Central memory CD8-positive, alpha-beta T cell (primary cell): ENCODE measurements at regions not wholly inside any gene's neighbourhood (a gene's known extent, or its start where the extent isn't known, plus 50 kb on each side); places are given as distances from the start of the nearest gene placed in this dataset.
"Not testable (repeated sequence)": the region's sequence is repeated elsewhere in the genome, so short reads cannot be mapped to it uniquely, and the experiment has no call there.

Experiments used
- ATAC-seq: fragments of 150-1000 bp; cut with Tn5 transposase; replicated peaks from 2 replicates; pipeline ENCODE4 v1.10.0; 2022; ENCODE audit warnings: mild to moderate bottlenecking, moderate FRiP score, moderate number of reproducible peaks; ENCODE audit not compliant: poor library complexity, severe bottlenecking; ENCODE audit errors: extremely low read depth
- DNase-seq, 2 donors: peaks; one replicate each; pipeline ENCODE4 v3.0.0; 2021; ENCODE audit warnings: low spot score in 2 of 2
- H3K27ac Mint-ChIP-seq: one replicate; pipeline ENCODE4 v1.8.0; 2022; ENCODE audit warnings: low read depth, mild to moderate bottlenecking, moderate library complexity, mixed read lengths
- H3K27me3 Mint-ChIP-seq: one replicate; pipeline ENCODE4 v1.8.0; 2022; ENCODE audit warnings: mixed read lengths
- H3K36me3 Mint-ChIP-seq: one replicate; pipeline ENCODE4 v1.8.0; 2022; ENCODE audit warnings: mild to moderate bottlenecking, moderate library complexity, mixed read lengths; ENCODE audit not compliant: insufficient read depth
- H3K4me1 Mint-ChIP-seq: one replicate; pipeline ENCODE4 v1.8.0; 2022; ENCODE audit warnings: mixed read lengths
- H3K4me3 Mint-ChIP-seq: one replicate; pipeline ENCODE4 v1.8.0; 2022; ENCODE audit warnings: mild to moderate bottlenecking, moderate library complexity, mixed read lengths
- H3K9me3 Mint-ChIP-seq: one replicate; pipeline ENCODE4 v1.8.0; 2022; ENCODE audit warnings: mixed read lengths

- Mint-ChIP-seq H3K27me3 (no peaks in the 10 kb centered on the region), H3K4me3 (no peak overlapping the region), H3K9me3 (peaks cover 29% of the 10 kb centered on the region), H3K36me3 (no peaks in the 10 kb centered on the region), H3K27ac (no peak overlapping the region), H3K4me1 (no peaks in the 10 kb centered on the region)
- DNase-seq, result no peak
- no peak for ATAC-seq
These were observed 907.5 kb downstream of the CDH8 start for GRCh38 chr16:61128545-61129323.

GRCh38 chr16:61105544-61105943 lies 930.7 kb downstream of the CDH8 start:
- no peaks in the 10 kb centered on the region for H3K4me1 Mint-ChIP-seq
- no peak overlapping the region for H3K4me3 Mint-ChIP-seq
- no peaks in the 10 kb centered on the region for H3K27me3 Mint-ChIP-seq
- ATAC-seq, result no peak
- no peaks in the 10 kb centered on the region for H3K36me3 Mint-ChIP-seq
- no peak for DNase-seq
- no peak overlapping the region for H3K27ac Mint-ChIP-seq
- peaks cover 25% of the 10 kb centered on the region for H3K9me3 Mint-ChIP-seq

- H3K27me3 Mint-ChIP-seq, result no peaks in the 10 kb centered on the region
- H3K36me3 Mint-ChIP-seq, result peaks cover 2% of the 10 kb centered on the region
- no peak overlapping the region for H3K4me3 Mint-ChIP-seq
- no peak overlapping the region for H3K27ac Mint-ChIP-seq
- no peaks in the 10 kb centered on the region for H3K4me1 Mint-ChIP-seq
- H3K9me3 Mint-ChIP-seq, result peaks cover 29% of the 10 kb centered on the region
- no peak for DNase-seq
- no peak for ATAC-seq
These were observed 937.7 kb downstream of the CDH8 start for GRCh38 chr16:61098505-61098904.

- peaks cover 35% of the 10 kb centered on the region for H3K9me3 Mint-ChIP-seq
- DNase-seq, H3K27ac Mint-ChIP-seq, H3K36me3 Mint-ChIP-seq, H3K4me1 Mint-ChIP-seq, ATAC-seq, H3K27me3 Mint-ChIP-seq, H3K4me3 Mint-ChIP-seq: not testable (repeated sequence)
These were observed 944.9 kb downstream of the CDH8 start for GRCh38 chr16:61091300-61091699.

- DNase-seq (no peak), ATAC-seq (no peak)
- Mint-ChIP-seq H3K27me3 (no peaks in the 10 kb centered on the region), H3K4me3 (no peak overlapping the region), H3K27ac (no peak overlapping the region), H3K4me1 (no peaks in the 10 kb centered on the region), H3K9me3 (peaks cover 23% of the 10 kb centered on the region), H3K36me3 (no peaks in the 10 kb centered on the region)
These were observed 952.5 kb downstream of the CDH8 start for GRCh38 chr16:61083711-61084110.

- no peak for ATAC-seq
- no peaks in the 10 kb centered on the region for H3K27me3 Mint-ChIP-seq
- H3K27ac Mint-ChIP-seq, result no peak overlapping the region
- no peak overlapping the region for H3K4me3 Mint-ChIP-seq
- H3K36me3 Mint-ChIP-seq, result no peaks in the 10 kb centered on the region
- H3K9me3 Mint-ChIP-seq, result peaks cover 24% of the 10 kb centered on the region
- H3K4me1 Mint-ChIP-seq, result no peaks in the 10 kb centered on the region
- DNase-seq, result no peak
These were observed 961.9 kb downstream of the CDH8 start for GRCh38 chr16:61074324-61074723.

GRCh38 chr16:61057635-61058034 lies 978.6 kb downstream of the CDH8 start:
- ATAC-seq, result no peak
- Mint-ChIP-seq H3K4me3 (no peak overlapping the region), H3K4me1 (no peaks in the 10 kb centered on the region), H3K36me3 (no peaks in the 10 kb centered on the region), H3K9me3 (peaks cover 13% of the 10 kb centered on the region), H3K27me3 (no peaks in the 10 kb centered on the region), H3K27ac (no peak overlapping the region)
- no peak for DNase-seq

GRCh38 chr16:61050547-61050946 lies 985.7 kb downstream of the CDH8 start:
- Mint-ChIP-seq H3K9me3 (peaks cover 16% of the 10 kb centered on the region), H3K36me3 (no peaks in the 10 kb centered on the region), H3K4me1 (no peaks in the 10 kb centered on the region), H3K27ac (no peak overlapping the region), H3K4me3 (no peak overlapping the region), H3K27me3 (no peaks in the 10 kb centered on the region)
- DNase-seq (no peak), ATAC-seq (no peak)

GRCh38 chr16:61045931-61046330 lies 990.3 kb downstream of the CDH8 start:
- DNase-seq, result no peak
- H3K4me3 Mint-ChIP-seq, result no peak overlapping the region
- peaks cover 37% of the 10 kb centered on the region for H3K9me3 Mint-ChIP-seq
- ATAC-seq, result no peak
- H3K27ac Mint-ChIP-seq, result no peak overlapping the region
- H3K27me3 Mint-ChIP-seq, result no peaks in the 10 kb centered on the region
- H3K36me3 Mint-ChIP-seq, result no peaks in the 10 kb centered on the region
- H3K4me1 Mint-ChIP-seq, result no peaks in the 10 kb centered on the region

- Mint-ChIP-seq H3K36me3 (no peaks in the 10 kb centered on the region), H3K9me3 (peaks cover 23% of the 10 kb centered on the region), H3K4me1 (no peaks in the 10 kb centered on the region), H3K27ac (no peak overlapping the region), H3K27me3 (no peaks in the 10 kb centered on the region), H3K4me3 (no peak overlapping the region)
- DNase-seq, result no peak
- no peak for ATAC-seq
These were observed 993.5 kb downstream of the CDH8 start for GRCh38 chr16:61042737-61043136.

- no peak for ATAC-seq
- H3K9me3 Mint-ChIP-seq, result peaks cover 25% of the 10 kb centered on the region
These were observed 1005.6 kb downstream of the CDH8 start for GRCh38 chr16:61030616-61031015.

GRCh38 chr16:61024180-61024900 lies 1011.9 kb downstream of the CDH8 start:
- ATAC-seq (no peak), DNase-seq (no peak)
- no peaks in the 10 kb centered on the region for H3K4me1 Mint-ChIP-seq
- no peaks in the 10 kb centered on the region for H3K36me3 Mint-ChIP-seq
- H3K9me3 Mint-ChIP-seq, result peaks cover 35% of the 10 kb centered on the region
- no peaks in the 10 kb centered on the region for H3K27me3 Mint-ChIP-seq
- H3K27ac Mint-ChIP-seq, result no peak overlapping the region
- no peak overlapping the region for H3K4me3 Mint-ChIP-seq

More at GRCh38 chr16:61030616-61031015, 1005.6 kb downstream of the CDH8 start:
- Mint-ChIP-seq H3K27ac (no peak overlapping the region), H3K4me1 (no peaks in the 10 kb centered on the region), H3K4me3 (no peak overlapping the region), H3K36me3 (no peaks in the 10 kb centered on the region), H3K27me3 (no peaks in the 10 kb centered on the region)
- no peak for DNase-seq

- peaks cover 30% of the 10 kb centered on the region for H3K9me3 Mint-ChIP-seq
- no peak for ATAC-seq
- no peaks in the 10 kb centered on the region for H3K36me3 Mint-ChIP-seq
- no peak for DNase-seq
- H3K4me3 Mint-ChIP-seq, result no peak overlapping the region
- H3K4me1 Mint-ChIP-seq, result no peaks in the 10 kb centered on the region
- H3K27me3 Mint-ChIP-seq, result no peaks in the 10 kb centered on the region
- H3K27ac Mint-ChIP-seq, result no peak overlapping the region
These were observed 1021.4 kb downstream of the CDH8 start for GRCh38 chr16:61014869-61015268.
